Memory B cell (primary cell): ENCODE measurements at regions not wholly inside any gene's neighbourhood (a gene's known extent, or its start where the extent isn't known, plus 50 kb on each side); places are given as distances from the start of the nearest gene placed in this dataset.

ENCODE experiments used
- ATAC-seq: fragments of 150-1000 bp; cut with Tn5 transposase; 2 replicates; pipeline ENCODE4 v1.10.0; 2021; ENCODE audit warnings: low read depth, mild to moderate bottlenecking, moderate library complexity
- DNase-seq, 2 donors: peaks; one replicate each; pipeline ENCODE4 v3.0.0; 2022; ENCODE audit warnings: low spot score in 2 of 2
- H3K27ac Mint-ChIP-seq: one replicate; pipeline ENCODE4 v1.8.0; 2022; ENCODE audit warnings: mild to moderate bottlenecking, moderate library complexity, mixed read lengths
- H3K27me3 Mint-ChIP-seq: one replicate; pipeline ENCODE4 v1.8.0; 2022; ENCODE audit warnings: mixed read lengths
- H3K36me3 Mint-ChIP-seq: one replicate; pipeline ENCODE4 v1.8.0; 2022; ENCODE audit warnings: mild to moderate bottlenecking, mixed read lengths
- H3K4me1 Mint-ChIP-seq: one replicate; pipeline ENCODE4 v1.8.0; 2022; ENCODE audit warnings: mixed read lengths
- H3K4me3 Mint-ChIP-seq: one replicate; pipeline ENCODE4 v1.8.0; 2022; ENCODE audit warnings: mild to moderate bottlenecking, moderate library complexity, mixed read lengths
- H3K9me3 Mint-ChIP-seq: one replicate; pipeline ENCODE4 v1.8.0; 2022; ENCODE audit warnings: mixed read lengths

- no peak overlapping the region for H3K27ac Mint-ChIP-seq
- ATAC-seq (no peak), DNase-seq (no peak)
- H3K27me3 Mint-ChIP-seq: no peaks in the 10 kb centered on the region
- no peak overlapping the region for H3K4me3 Mint-ChIP-seq
- H3K36me3 Mint-ChIP-seq: no peaks in the 10 kb centered on the region
- H3K4me1 Mint-ChIP-seq: no peaks in the 10 kb centered on the region
- peaks cover 1% of the 10 kb centered on the region for H3K9me3 Mint-ChIP-seq
These were observed 209.2 kb upstream of the CDH19 start for GRCh38 chr18:66813138-66813537.

GRCh38 chr18:66795051-66795450, 191.2 kb upstream of the CDH19 start:
- Mint-ChIP-seq H3K27ac (no peak overlapping the region), H3K4me3 (no peak overlapping the region), H3K36me3 (no peaks in the 10 kb centered on the region), H3K4me1 (no peaks in the 10 kb centered on the region), H3K27me3 (no peaks in the 10 kb centered on the region), H3K9me3 (no peaks in the 10 kb centered on the region)
- no peak for ATAC-seq
- DNase-seq: no peak

GRCh38 chr18:66792466-66792865, 188.6 kb upstream of the CDH19 start:
- Mint-ChIP-seq H3K27ac (no peak overlapping the region), H3K4me1 (no peaks in the 10 kb centered on the region), H3K36me3 (no peaks in the 10 kb centered on the region)

GRCh38 chr18:66780609-66781008, 176.7 kb upstream of the CDH19 start:
- H3K36me3 Mint-ChIP-seq: no peaks in the 10 kb centered on the region
- H3K27me3 Mint-ChIP-seq: no peaks in the 10 kb centered on the region
- H3K9me3 Mint-ChIP-seq: no peaks in the 10 kb centered on the region
- DNase-seq: no peak
- no peaks in the 10 kb centered on the region for H3K4me1 Mint-ChIP-seq
- H3K4me3 Mint-ChIP-seq: no peak overlapping the region
- ATAC-seq: no peak
- H3K27ac Mint-ChIP-seq: no peak overlapping the region

More at GRCh38 chr18:66792466-66792865, 188.6 kb upstream of the CDH19 start:
- Mint-ChIP-seq H3K4me3 (no peak overlapping the region), H3K9me3 (peaks cover 1% of the 10 kb centered on the region), H3K27me3 (no peaks in the 10 kb centered on the region)
- ATAC-seq: no peak
- DNase-seq: no peak

GRCh38 chr18:66778048-66778447, 174.2 kb upstream of the CDH19 start:
- DNase-seq (no peak), ATAC-seq (no peak)
- H3K27ac Mint-ChIP-seq: no peak overlapping the region
- H3K4me1 Mint-ChIP-seq: no peaks in the 10 kb centered on the region
- H3K4me3 Mint-ChIP-seq: no peak overlapping the region
- H3K27me3 Mint-ChIP-seq: no peaks in the 10 kb centered on the region
- no peaks in the 10 kb centered on the region for H3K9me3 Mint-ChIP-seq
- H3K36me3 Mint-ChIP-seq: no peaks in the 10 kb centered on the region

- Mint-ChIP-seq H3K27ac (no peak overlapping the region), H3K27me3 (no peaks in the 10 kb centered on the region), H3K9me3 (no peaks in the 10 kb centered on the region), H3K4me3 (no peak overlapping the region), H3K4me1 (no peaks in the 10 kb centered on the region), H3K36me3 (no peaks in the 10 kb centered on the region)
- ATAC-seq (no peak), DNase-seq (no peak)
These were observed 165.5 kb upstream of the CDH19 start for GRCh38 chr18:66769375-66769774.

- H3K36me3 Mint-ChIP-seq: no peaks in the 10 kb centered on the region
- no peaks in the 10 kb centered on the region for H3K27me3 Mint-ChIP-seq
- no peak overlapping the region for H3K4me3 Mint-ChIP-seq
- no peak overlapping the region for H3K27ac Mint-ChIP-seq
- no peaks in the 10 kb centered on the region for H3K4me1 Mint-ChIP-seq
- no peak for DNase-seq
- no peaks in the 10 kb centered on the region for H3K9me3 Mint-ChIP-seq
- no peak for ATAC-seq
These were observed 160.3 kb upstream of the CDH19 start for GRCh38 chr18:66764230-66764629.

- DNase-seq: no peak
- Mint-ChIP-seq H3K27me3 (no peaks in the 10 kb centered on the region), H3K9me3 (no peaks in the 10 kb centered on the region), H3K4me1 (no peaks in the 10 kb centered on the region), H3K27ac (no peak overlapping the region), H3K36me3 (no peaks in the 10 kb centered on the region), H3K4me3 (no peak overlapping the region)
- ATAC-seq: no peak
These were observed 157.3 kb upstream of the CDH19 start for GRCh38 chr18:66761166-66761565.

- no peak for DNase-seq
- ATAC-seq: no peak
- H3K4me1 Mint-ChIP-seq: no peaks in the 10 kb centered on the region
These were observed 156.7 kb upstream of the CDH19 start for GRCh38 chr18:66760559-66760958.

GRCh38 chr18:66759050-66759828, 155.3 kb upstream of the CDH19 start:
- no peak overlapping the region for H3K27ac Mint-ChIP-seq
- H3K4me3 Mint-ChIP-seq: no peak overlapping the region
- no peaks in the 10 kb centered on the region for H3K9me3 Mint-ChIP-seq

More at GRCh38 chr18:66760559-66760958, 156.7 kb upstream of the CDH19 start:
- Mint-ChIP-seq H3K27ac (no peak overlapping the region), H3K9me3 (no peaks in the 10 kb centered on the region), H3K36me3 (no peaks in the 10 kb centered on the region), H3K4me3 (no peak overlapping the region), H3K27me3 (no peaks in the 10 kb centered on the region)

GRCh38 chr18:66757946-66758345, 154.1 kb upstream of the CDH19 start:
- H3K27me3 Mint-ChIP-seq: no peaks in the 10 kb centered on the region
- no peak overlapping the region for H3K27ac Mint-ChIP-seq
- ATAC-seq (no peak), DNase-seq (no peak)
- no peaks in the 10 kb centered on the region for H3K9me3 Mint-ChIP-seq
- H3K4me3 Mint-ChIP-seq: no peak overlapping the region
- H3K36me3 Mint-ChIP-seq: no peaks in the 10 kb centered on the region
- no peaks in the 10 kb centered on the region for H3K4me1 Mint-ChIP-seq

More at GRCh38 chr18:66759050-66759828, 155.3 kb upstream of the CDH19 start:
- Mint-ChIP-seq H3K36me3 (no peaks in the 10 kb centered on the region), H3K27me3 (no peaks in the 10 kb centered on the region), H3K4me1 (no peaks in the 10 kb centered on the region)
- ATAC-seq: no peak
- no peak for DNase-seq

- Mint-ChIP-seq H3K27ac (no peak overlapping the region), H3K36me3 (no peaks in the 10 kb centered on the region), H3K4me1 (no peaks in the 10 kb centered on the region), H3K27me3 (no peaks in the 10 kb centered on the region), H3K9me3 (no peaks in the 10 kb centered on the region), H3K4me3 (no peak overlapping the region)
- ATAC-seq: no peak
- no peak for DNase-seq
These were observed 150.4 kb upstream of the CDH19 start for GRCh38 chr18:66754335-66754734.

GRCh38 chr18:66752733-66753132, 148.8 kb upstream of the CDH19 start:
- DNase-seq: no peak
- no peak for ATAC-seq
- Mint-ChIP-seq H3K27ac (no peak overlapping the region), H3K4me3 (no peak overlapping the region), H3K4me1 (no peaks in the 10 kb centered on the region), H3K36me3 (no peaks in the 10 kb centered on the region), H3K27me3 (no peaks in the 10 kb centered on the region), H3K9me3 (no peaks in the 10 kb centered on the region)

- Mint-ChIP-seq H3K9me3 (no peaks in the 10 kb centered on the region), H3K4me1 (no peaks in the 10 kb centered on the region), H3K27ac (no peak overlapping the region), H3K4me3 (no peak overlapping the region), H3K27me3 (no peaks in the 10 kb centered on the region), H3K36me3 (no peaks in the 10 kb centered on the region)
- ATAC-seq: no peak
- no peak for DNase-seq
These were observed 145.7 kb upstream of the CDH19 start for GRCh38 chr18:66749481-66750035.

GRCh38 chr18:66749030-66749429, 145.1 kb upstream of the CDH19 start:
- no peak for ATAC-seq
- no peaks in the 10 kb centered on the region for H3K36me3 Mint-ChIP-seq
- peaks cover 2% of the 10 kb centered on the region for H3K9me3 Mint-ChIP-seq
- no peaks in the 10 kb centered on the region for H3K4me1 Mint-ChIP-seq
- no peak overlapping the region for H3K27ac Mint-ChIP-seq
- H3K4me3 Mint-ChIP-seq: no peak overlapping the region
- no peak for DNase-seq
- no peaks in the 10 kb centered on the region for H3K27me3 Mint-ChIP-seq
